SK-N-SH (cell line): ENCODE measurements at regions not wholly inside any gene's neighbourhood (a gene's known extent, or its start where the extent isn't known, plus 50 kb on each side); places are given as distances from the start of the nearest gene placed in this dataset.

ENCODE experiments used
- EP300 ChIP-seq, 2 experiments: IDR thresholded peaks; 2 replicates each; pipeline versions ENCODE4 v1.4.0 to v1.6.1; 2012; ENCODE audit warnings: borderline replicate concordance in 1 of 2, low read depth in 1 of 2, low read length in 1 of 2
- EZH2phosphoT487 ChIP-seq: fragments of 200-600 bp; sonication (generic); IDR thresholded peaks from 2 replicates; pipeline ENCODE4 v1.6.1; 2017; ENCODE audit warnings: low read depth, mixed run types, mild to moderate bottlenecking, antibody characterized with exemption, moderate library complexity, borderline replicate concordance
- FOXM1 ChIP-seq: IDR thresholded peaks from 2 replicates; pipeline ENCODE4 v1.4.0; 2012; ENCODE audit warnings: low read depth, mild to moderate bottlenecking
- POLR2AphosphoS5 ChIP-seq: IDR thresholded peaks from 2 replicates; pipeline ENCODE4 v1.6.1; 2012; ENCODE audit warnings: low read depth, low read length
- RAD21 ChIP-seq: IDR thresholded peaks from 2 replicates; pipeline ENCODE4 v1.6.1; 2012; ENCODE audit warnings: mild to moderate bottlenecking, low read length
- SIN3A ChIP-seq: IDR thresholded peaks from 2 replicates; pipeline ENCODE4 v1.6.1; 2012; ENCODE audit warnings: low read depth, mild to moderate bottlenecking, low read length, moderate library complexity, borderline replicate concordance
- SMC3 ChIP-seq: IDR thresholded peaks from 2 replicates; pipeline ENCODE4 v1.6.1; 2012; ENCODE audit warnings: low read depth, low read length, improper control_type of control experiment
- TF ChIP-seq, protein P1 (sequence below): fragments of 200-600 bp; sonication (generic); IDR thresholded peaks from 2 replicates; pipeline ENCODE4 v1.6.1; 2017; ENCODE audit warnings: antibody characterized with exemption, mild to moderate bottlenecking, moderate library complexity

DNA sequence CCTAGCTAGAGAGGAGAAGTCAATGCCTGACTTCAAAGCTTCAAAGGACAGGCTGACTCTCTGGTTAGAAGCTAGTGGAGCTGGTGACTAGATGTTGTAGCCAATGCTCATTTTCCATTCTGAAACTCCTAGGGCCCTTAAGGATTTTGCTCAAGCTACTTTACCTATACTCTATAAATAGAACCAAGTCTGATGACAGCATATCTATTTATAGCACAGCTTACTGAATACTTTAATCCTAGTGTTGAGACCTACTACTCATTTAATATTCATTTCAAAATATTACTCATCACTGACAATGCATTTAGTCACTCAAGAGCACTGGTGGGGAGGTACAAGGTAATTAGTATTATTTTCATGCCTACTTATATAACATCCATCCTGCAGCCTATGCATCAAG, 137.2 kb upstream of the PELI2 start:
- TF ChIP-seq, protein P1, sequence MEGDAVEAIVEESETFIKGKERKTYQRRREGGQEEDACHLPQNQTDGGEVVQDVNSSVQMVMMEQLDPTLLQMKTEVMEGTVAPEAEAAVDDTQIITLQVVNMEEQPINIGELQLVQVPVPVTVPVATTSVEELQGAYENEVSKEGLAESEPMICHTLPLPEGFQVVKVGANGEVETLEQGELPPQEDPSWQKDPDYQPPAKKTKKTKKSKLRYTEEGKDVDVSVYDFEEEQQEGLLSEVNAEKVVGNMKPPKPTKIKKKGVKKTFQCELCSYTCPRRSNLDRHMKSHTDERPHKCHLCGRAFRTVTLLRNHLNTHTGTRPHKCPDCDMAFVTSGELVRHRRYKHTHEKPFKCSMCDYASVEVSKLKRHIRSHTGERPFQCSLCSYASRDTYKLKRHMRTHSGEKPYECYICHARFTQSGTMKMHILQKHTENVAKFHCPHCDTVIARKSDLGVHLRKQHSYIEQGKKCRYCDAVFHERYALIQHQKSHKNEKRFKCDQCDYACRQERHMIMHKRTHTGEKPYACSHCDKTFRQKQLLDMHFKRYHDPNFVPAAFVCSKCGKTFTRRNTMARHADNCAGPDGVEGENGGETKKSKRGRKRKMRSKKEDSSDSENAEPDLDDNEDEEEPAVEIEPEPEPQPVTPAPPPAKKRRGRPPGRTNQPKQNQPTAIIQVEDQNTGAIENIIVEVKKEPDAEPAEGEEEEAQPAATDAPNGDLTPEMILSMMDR: no peak
- TF ChIP-seq POLR2AphosphoS5 (no peak), RAD21 (no peak), FOXM1 (no peak), SIN3A (no peak), EP300 (IDR thresholded peaks at IDR 0.05; ENCODE audit: borderline replicate concordance in 1 of 2, low read depth in 1 of 2, low read length in 1 of 2) (no peak), EZH2phosphoT487 (no peak), SMC3 (no peak)
